GM23338 (cell line): ENCODE measurements at regions not wholly inside any gene's neighbourhood (a gene's known extent, or its start where the extent isn't known, plus 50 kb on each side); places are given as distances from the start of the nearest gene placed in this dataset.

Experiments
- ATAC-seq: fragments of 200-7000 bp; cut with Tn5 transposase; 3 replicates; pipeline ENCODE4 v1.9.1; 2020
- DNase-seq: peaks from one replicate; pipeline ENCODE4 v3.0.0-alpha.2; 2015; ENCODE audit warnings: low spot score
- H2AFZ ChIP-seq: fragments of 200-600 bp; sonication (generic); 2 replicates; pipeline ENCODE4 v1.8.0; 2016; ENCODE audit warnings: antibody characterized with exemption, mild to moderate bottlenecking, moderate library complexity
- H3F3A ChIP-seq: fragments of 200-600 bp; sonication (generic); replicated peaks from 2 replicates; pipeline ENCODE4 v1.8.0; 2017; ENCODE audit warnings: antibody characterized with exemption, mixed run types, low read depth
- H3K27ac ChIP-seq: fragments of 200-600 bp; sonication (generic); 2 replicates; pipeline ENCODE4 v1.6.1; 2016; ENCODE audit warnings: low read depth
- H3K27me3 ChIP-seq: fragments of 200-600 bp; sonication (generic); 2 replicates; pipeline ENCODE4 v1.8.0; 2016; ENCODE audit warnings: mild to moderate bottlenecking, mixed run types, moderate library complexity; ENCODE audit not compliant: insufficient read depth
- H3K36me3 ChIP-seq: fragments of 200-600 bp; sonication (generic); 2 replicates; pipeline ENCODE4 v1.8.0; 2016; ENCODE audit warnings: mild to moderate bottlenecking; ENCODE audit not compliant: insufficient read depth
- H3K4me1 ChIP-seq: fragments of 200-600 bp; sonication (generic); 2 replicates; pipeline ENCODE4 v1.8.0; 2016; ENCODE audit warnings: mild to moderate bottlenecking, moderate library complexity; ENCODE audit not compliant: insufficient read depth
- H3K4me2 ChIP-seq: fragments of 200-600 bp; sonication (generic); 2 replicates; pipeline ENCODE4 v1.7.1; 2017; ENCODE audit warnings: mixed run types
- H3K4me3 ChIP-seq: fragments of 200-600 bp; sonication (generic); 2 replicates; pipeline ENCODE4 v1.6.1; 2016; ENCODE audit warnings: mixed run types
- H3K79me2 ChIP-seq: fragments of 200-600 bp; sonication (generic); replicated peaks from 2 replicates; pipeline ENCODE4 v1.8.0; 2017; ENCODE audit warnings: mild to moderate bottlenecking; ENCODE audit not compliant: insufficient read depth
- H3K9me2 ChIP-seq: fragments of 200-600 bp; sonication (generic); 2 replicates; pipeline ENCODE4 v1.8.0; 2017; ENCODE audit not compliant: insufficient read depth
- H4K20me1 ChIP-seq: fragments of 200-600 bp; sonication (generic); replicated peaks from 2 replicates; pipeline ENCODE4 v1.8.0; 2017; ENCODE audit warnings: mild to moderate bottlenecking; ENCODE audit not compliant: insufficient read depth
- H3K27ac Mint-ChIP-seq: 2 replicates; pipeline ENCODE4 v1.8.0; 2020; ENCODE audit warnings: inconsistent platforms, mild to moderate bottlenecking, moderate library complexity, mixed read lengths
- H3K27me3 Mint-ChIP-seq: 3 replicates; pipeline ENCODE4 v1.8.0; 2022; ENCODE audit warnings: low read depth, mild to moderate bottlenecking, moderate library complexity, mixed read lengths, inconsistent platforms; ENCODE audit not compliant: insufficient read depth, poor library complexity
- H3K36me3 Mint-ChIP-seq: 3 replicates; pipeline ENCODE4 v1.8.0; 2021; ENCODE audit warnings: low read depth, mild to moderate bottlenecking, inconsistent platforms, moderate library complexity, mixed read lengths
- H3K4me1 Mint-ChIP-seq: 3 replicates; pipeline ENCODE4 v1.8.0; 2020; ENCODE audit warnings: mild to moderate bottlenecking, inconsistent platforms, mixed read lengths
- H3K4me3 Mint-ChIP-seq: 3 replicates; pipeline ENCODE4 v1.8.0; 2021; ENCODE audit warnings: moderate library complexity, mild to moderate bottlenecking, inconsistent platforms, mixed read lengths
- H3K9me3 Mint-ChIP-seq: 3 replicates; pipeline ENCODE4 v1.8.0; 2020; ENCODE audit warnings: moderate library complexity, mild to moderate bottlenecking, inconsistent platforms, mixed read lengths
- CREB1 ChIP-seq: fragments of 250-450 bp; sonication (Bioruptor Pico); IDR thresholded peaks from 2 replicates; pipeline ENCODE4 v1.5.0; 2020; ENCODE audit warnings: low read depth, mild to moderate bottlenecking, moderate library complexity
- EZH2 ChIP-seq: fragments of 200-600 bp; sonication (generic); IDR thresholded peaks from one replicate; pipeline ENCODE4 v1.8.0; 2017; ENCODE audit warnings: antibody characterized with exemption, mild to moderate bottlenecking, low read depth; ENCODE audit not compliant: unreplicated experiment
- EZH2phosphoT487 ChIP-seq: fragments of 200-600 bp; sonication (generic); IDR thresholded peaks from one replicate; pipeline ENCODE4 v1.8.1; 2018; ENCODE audit warnings: antibody characterized with exemption; ENCODE audit not compliant: unreplicated experiment
- JUNB ChIP-seq: IDR thresholded peaks from one replicate; pipeline ENCODE4 v1.6.1; 2016; ENCODE audit warnings: antibody characterized with exemption; ENCODE audit not compliant: unreplicated experiment
- STAT1 ChIP-seq: IDR thresholded peaks from one replicate; pipeline ENCODE4 v1.6.1; 2016; ENCODE audit warnings: antibody characterized with exemption; ENCODE audit not compliant: unreplicated experiment
- ZNF114 ChIP-seq: fragments of 250-450 bp; sonication (Bioruptor Pico); IDR thresholded peaks from 2 replicates; pipeline ENCODE4 v1.5.0; 2020; ENCODE audit warnings: mild to moderate bottlenecking, moderate library complexity
- ZNF331 ChIP-seq: fragments of 250-450 bp; sonication (Bioruptor Pico); IDR thresholded peaks from 2 replicates; pipeline ENCODE4 v1.5.0; 2020; ENCODE audit warnings: low read depth, mild to moderate bottlenecking, moderate library complexity
- ZNF462 ChIP-seq: fragments of 250-450 bp; sonication (Bioruptor Pico); IDR thresholded peaks from 2 replicates; pipeline ENCODE4 v1.5.0; 2020; ENCODE audit warnings: mild to moderate bottlenecking, moderate library complexity
- TF ChIP-seq, protein P1 (sequence below), 2 experiments: fragments of 200-600 bp in 1 of 2; sonication (generic) in 1 of 2; conservative IDR thresholded peaks; 2 replicates each; pipeline versions ENCODE4 v1.5.1 to v1.6.1; 2016 to 2017; ENCODE audit warnings: antibody characterized with exemption in 2 of 2, low read depth in 2 of 2, mild to moderate bottlenecking in 2 of 2, moderate library complexity in 1 of 2
- TF ChIP-seq, protein P2 (sequence below): IDR thresholded peaks from 2 replicates; pipeline ENCODE4 v1.6.1; 2016; ENCODE audit warnings: antibody characterized with exemption

- ATAC-seq (no peak), DNase-seq (no peak)
- Histone ChIP-seq H3F3A (no peaks in the 10 kb centered on the region), H3K79me2 (no peaks in the 10 kb centered on the region), H2AFZ (no peak overlapping the region), H3K4me1 (no peaks in the 10 kb centered on the region), H3K27me3 (no peaks in the 10 kb centered on the region), H4K20me1 (no peaks in the 10 kb centered on the region), H3K27ac (no peak overlapping the region), H3K9me2 (no peaks in the 10 kb centered on the region; the same call in none of the 2 replicates), H3K4me2 (no peak overlapping the region), H3K4me3 (no peak overlapping the region), H3K36me3 (no peaks in the 10 kb centered on the region)
- TF ChIP-seq, protein P1, sequence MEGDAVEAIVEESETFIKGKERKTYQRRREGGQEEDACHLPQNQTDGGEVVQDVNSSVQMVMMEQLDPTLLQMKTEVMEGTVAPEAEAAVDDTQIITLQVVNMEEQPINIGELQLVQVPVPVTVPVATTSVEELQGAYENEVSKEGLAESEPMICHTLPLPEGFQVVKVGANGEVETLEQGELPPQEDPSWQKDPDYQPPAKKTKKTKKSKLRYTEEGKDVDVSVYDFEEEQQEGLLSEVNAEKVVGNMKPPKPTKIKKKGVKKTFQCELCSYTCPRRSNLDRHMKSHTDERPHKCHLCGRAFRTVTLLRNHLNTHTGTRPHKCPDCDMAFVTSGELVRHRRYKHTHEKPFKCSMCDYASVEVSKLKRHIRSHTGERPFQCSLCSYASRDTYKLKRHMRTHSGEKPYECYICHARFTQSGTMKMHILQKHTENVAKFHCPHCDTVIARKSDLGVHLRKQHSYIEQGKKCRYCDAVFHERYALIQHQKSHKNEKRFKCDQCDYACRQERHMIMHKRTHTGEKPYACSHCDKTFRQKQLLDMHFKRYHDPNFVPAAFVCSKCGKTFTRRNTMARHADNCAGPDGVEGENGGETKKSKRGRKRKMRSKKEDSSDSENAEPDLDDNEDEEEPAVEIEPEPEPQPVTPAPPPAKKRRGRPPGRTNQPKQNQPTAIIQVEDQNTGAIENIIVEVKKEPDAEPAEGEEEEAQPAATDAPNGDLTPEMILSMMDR (conservative IDR thresholded peaks at IDR 0.05; ENCODE audit: low read depth in 2 of 2): no peak
- no peak for TF ChIP-seq CREB1 (CRISPR knock-in tag)
- Mint-ChIP-seq H3K27me3 (no peaks in the 10 kb centered on the region), H3K27ac (no peak overlapping the region), H3K4me1 (peaks cover 4% of the 10 kb centered on the region; the same call in 1 of the 3 replicates), H3K4me3 (no peak overlapping the region), H3K36me3 (peaks cover 5% of the 10 kb centered on the region; the same call in 2 of the 3 replicates), H3K9me3 (peaks cover 8% of the 10 kb centered on the region; the same call in 2 of the 3 replicates)
These were observed 871.0 kb downstream of the EPHA4 start for GRCh38 chr2:220701115-220701514.

- no peak overlapping the region for H3K4me3 Mint-ChIP-seq
- Histone ChIP-seq H3F3A (no peaks in the 10 kb centered on the region), H3K36me3 (no peaks in the 10 kb centered on the region), H3K27ac (no peak overlapping the region), H3K4me2 (no peak overlapping the region), H3K4me1 (no peaks in the 10 kb centered on the region), H4K20me1 (no peaks in the 10 kb centered on the region), H3K4me3 (no peak overlapping the region), H3K9me2 (no peaks in the 10 kb centered on the region; the same call in none of the 2 replicates), H3K79me2 (no peaks in the 10 kb centered on the region), H2AFZ (no peak overlapping the region), H3K27me3 (no peaks in the 10 kb centered on the region)
- peaks cover 4% of the 10 kb centered on the region; the same call in 1 of the 3 replicates for H3K4me1 Mint-ChIP-seq
- peaks cover 8% of the 10 kb centered on the region; the same call in 2 of the 3 replicates for H3K9me3 Mint-ChIP-seq
- no peaks in the 10 kb centered on the region for H3K27me3 Mint-ChIP-seq
- ATAC-seq: no peak
- peaks cover 5% of the 10 kb centered on the region; the same call in 2 of the 3 replicates for H3K36me3 Mint-ChIP-seq
- DNase-seq: peak; percentile 9
- no peak overlapping the region for H3K27ac Mint-ChIP-seq
- TF ChIP-seq, protein P2, sequence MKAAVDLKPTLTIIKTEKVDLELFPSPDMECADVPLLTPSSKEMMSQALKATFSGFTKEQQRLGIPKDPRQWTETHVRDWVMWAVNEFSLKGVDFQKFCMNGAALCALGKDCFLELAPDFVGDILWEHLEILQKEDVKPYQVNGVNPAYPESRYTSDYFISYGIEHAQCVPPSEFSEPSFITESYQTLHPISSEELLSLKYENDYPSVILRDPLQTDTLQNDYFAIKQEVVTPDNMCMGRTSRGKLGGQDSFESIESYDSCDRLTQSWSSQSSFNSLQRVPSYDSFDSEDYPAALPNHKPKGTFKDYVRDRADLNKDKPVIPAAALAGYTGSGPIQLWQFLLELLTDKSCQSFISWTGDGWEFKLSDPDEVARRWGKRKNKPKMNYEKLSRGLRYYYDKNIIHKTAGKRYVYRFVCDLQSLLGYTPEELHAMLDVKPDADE: no peak
- no peak for TF ChIP-seq ZNF462 (CRISPR knock-in tag)
- no peak for TF ChIP-seq ZNF114 (CRISPR knock-in tag)
- no peak for TF ChIP-seq ZNF331 (CRISPR knock-in tag)
- no peak for TF ChIP-seq EZH2phosphoT487
- no peak for TF ChIP-seq CREB1 (CRISPR knock-in tag)
- no peak for TF ChIP-seq STAT1
- no peak for TF ChIP-seq EZH2
- no peak for TF ChIP-seq JUNB
- TF ChIP-seq, protein P1 (conservative IDR thresholded peaks at IDR 0.05; ENCODE audit: low read depth in 2 of 2): no peak
These were observed 868.8 kb downstream of the EPHA4 start for GRCh38 chr2:220703279-220703678.
